ENCODE measurements at regions not wholly inside any gene's neighbourhood (a gene's known extent, or its start where the extent isn't known, plus 50 kb on each side); places are given as distances from the start of the nearest gene placed in this dataset.

- DNase-seq, result no peak
Measured at GRCh38 chr20:50394569-50394968, 115.6 kb upstream of the PTPN1 start.

DNA sequence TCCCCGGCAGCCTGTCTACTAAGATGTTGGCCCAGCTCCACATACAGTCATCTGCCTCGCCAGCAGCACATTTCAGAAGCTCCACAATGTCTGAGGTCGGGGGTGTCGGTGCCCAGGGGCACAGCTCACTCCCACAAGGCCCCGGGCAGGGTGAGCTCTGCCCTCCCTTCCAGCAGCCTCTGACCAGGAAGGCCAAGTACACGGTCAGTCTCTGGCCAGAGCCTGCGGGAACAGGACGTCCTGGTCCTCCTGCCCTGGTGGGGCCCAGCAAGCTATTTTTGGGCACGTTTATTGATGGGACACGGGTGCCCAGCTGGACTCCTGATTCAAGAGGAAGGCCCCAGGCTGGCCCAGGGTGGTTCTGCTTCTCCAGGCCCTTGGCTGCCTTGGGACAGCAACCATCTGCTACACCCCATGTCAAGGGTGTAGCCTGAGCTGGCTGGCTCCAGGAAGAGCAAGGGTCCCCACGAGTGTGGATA lies 114.9 kb upstream of the PTPN1 start:
- no peak for DNase-seq

- DNase-seq, result no peak
Measured at GRCh38 chr20:50395914-50396488, 114.2 kb upstream of the PTPN1 start.

- no peak for DNase-seq
Measured at GRCh38 chr20:50396623-50397022, 113.6 kb upstream of the PTPN1 start.

DNA sequence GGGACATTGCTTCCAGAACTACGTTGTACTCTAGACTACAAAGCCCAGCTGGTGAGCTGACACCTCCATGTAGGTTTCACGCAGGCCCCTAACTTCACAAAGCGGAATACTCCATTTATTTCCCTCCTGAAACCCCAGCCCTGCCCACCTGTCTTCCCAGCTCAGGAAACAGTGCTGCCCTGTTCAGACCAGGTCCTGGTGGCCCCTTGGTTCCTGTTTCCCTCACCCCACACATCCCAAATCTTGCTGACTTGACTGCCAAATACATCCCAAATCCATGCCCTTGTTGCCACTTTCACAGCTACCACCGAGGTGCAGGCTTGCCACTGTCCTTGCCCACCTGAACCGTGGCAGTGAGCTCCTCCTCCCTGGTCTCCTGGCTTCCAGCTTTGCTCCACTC lies 113.1 kb upstream of the PTPN1 start:
- no peak for DNase-seq

DNA sequence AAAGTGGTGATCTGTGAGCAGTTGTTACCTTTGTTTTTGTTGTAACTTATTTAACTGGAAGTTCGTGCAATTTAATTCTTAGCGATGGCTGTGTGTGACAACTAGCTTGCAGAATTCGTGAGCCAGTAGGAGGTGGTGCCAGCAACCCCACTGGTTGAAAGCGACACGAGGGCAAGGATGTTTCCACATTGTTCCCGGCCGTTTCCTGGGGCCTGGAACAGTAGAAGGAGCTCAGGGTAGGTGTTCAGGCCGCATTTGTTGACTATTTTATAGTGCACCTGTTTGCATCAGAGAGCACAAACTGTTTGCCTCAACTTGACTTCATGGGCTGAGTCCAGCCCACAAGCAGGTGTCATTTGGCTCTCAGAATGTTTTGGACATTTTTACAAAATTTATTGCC lies 112.1 kb upstream of the PTPN1 start:
- DNase-seq, result no peak

DNA sequence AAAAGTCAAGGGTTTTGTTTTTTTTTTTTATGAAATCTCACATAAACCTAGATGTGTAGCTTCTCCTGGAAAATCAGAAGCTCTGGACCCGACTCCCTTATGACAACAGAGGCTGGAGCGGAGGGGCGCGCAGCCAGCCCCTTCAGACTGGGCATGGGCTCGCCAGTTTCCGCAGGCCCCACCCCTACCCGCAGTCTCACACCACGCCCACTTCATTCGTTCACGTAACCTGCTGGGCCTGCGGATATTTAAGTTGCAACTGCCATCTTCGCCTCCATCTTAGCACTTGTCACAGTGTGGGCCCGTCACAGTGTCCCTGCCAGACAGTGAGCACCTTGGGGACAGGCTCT lies 111.7 kb upstream of the PTPN1 start:
- DNase-seq, result no peak

GRCh38 chr20:50398821-50399554 lies 111.2 kb upstream of the PTPN1 start:
- DNase-seq, result no peak

GRCh38 chr20:50399555-50399916 lies 110.6 kb upstream of the PTPN1 start:
- DNase-seq, result no peak

GRCh38 chr20:50399917-50400704 lies 110.1 kb upstream of the PTPN1 start:
- DNase-seq, result no peak

DNA sequence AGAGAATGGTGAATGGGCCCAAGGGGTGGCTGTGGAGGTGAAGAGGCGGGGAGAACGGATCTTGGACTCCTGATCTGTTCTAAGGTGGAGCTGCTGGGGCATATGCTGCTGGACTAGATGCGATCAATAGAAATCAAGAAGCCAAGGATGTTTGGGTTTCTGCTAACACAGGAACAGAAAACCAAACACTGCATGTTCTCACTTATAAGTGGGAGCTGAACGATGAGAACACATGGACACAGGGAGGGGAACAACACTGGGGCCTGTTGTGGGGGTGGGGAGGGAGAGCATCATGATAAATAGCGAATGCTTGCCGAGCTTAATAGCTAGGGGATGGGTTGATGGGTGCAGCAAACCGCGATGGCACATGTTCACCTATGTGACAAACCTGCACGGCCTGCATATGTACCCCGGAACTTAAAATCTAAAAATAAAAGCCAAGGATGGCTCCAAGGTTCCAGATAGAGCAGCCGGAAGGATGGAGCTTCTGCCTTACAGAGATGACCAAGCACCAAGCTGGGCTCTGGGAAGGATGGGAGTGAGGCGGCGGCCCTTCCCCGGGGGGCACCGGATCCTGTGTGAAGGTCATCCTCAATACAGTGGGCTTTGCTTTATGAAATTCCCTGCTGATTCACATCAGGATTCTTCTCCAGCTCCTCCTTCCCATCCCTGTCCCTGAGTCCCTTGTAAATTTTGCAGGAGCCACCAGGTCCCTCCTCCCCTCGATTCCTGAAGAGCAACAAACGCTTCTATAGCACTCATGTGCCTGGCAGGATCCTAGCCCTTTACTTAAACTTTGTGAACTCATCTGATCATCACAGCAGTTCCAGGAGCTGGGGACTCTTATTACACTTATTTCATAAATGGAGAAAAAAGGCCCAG lies 109.2 kb upstream of the PTPN1 start:
- no peak for DNase-seq

- no peak for DNase-seq
Measured at GRCh38 chr20:50401587-50402418, 108.4 kb upstream of the PTPN1 start.

DNA sequence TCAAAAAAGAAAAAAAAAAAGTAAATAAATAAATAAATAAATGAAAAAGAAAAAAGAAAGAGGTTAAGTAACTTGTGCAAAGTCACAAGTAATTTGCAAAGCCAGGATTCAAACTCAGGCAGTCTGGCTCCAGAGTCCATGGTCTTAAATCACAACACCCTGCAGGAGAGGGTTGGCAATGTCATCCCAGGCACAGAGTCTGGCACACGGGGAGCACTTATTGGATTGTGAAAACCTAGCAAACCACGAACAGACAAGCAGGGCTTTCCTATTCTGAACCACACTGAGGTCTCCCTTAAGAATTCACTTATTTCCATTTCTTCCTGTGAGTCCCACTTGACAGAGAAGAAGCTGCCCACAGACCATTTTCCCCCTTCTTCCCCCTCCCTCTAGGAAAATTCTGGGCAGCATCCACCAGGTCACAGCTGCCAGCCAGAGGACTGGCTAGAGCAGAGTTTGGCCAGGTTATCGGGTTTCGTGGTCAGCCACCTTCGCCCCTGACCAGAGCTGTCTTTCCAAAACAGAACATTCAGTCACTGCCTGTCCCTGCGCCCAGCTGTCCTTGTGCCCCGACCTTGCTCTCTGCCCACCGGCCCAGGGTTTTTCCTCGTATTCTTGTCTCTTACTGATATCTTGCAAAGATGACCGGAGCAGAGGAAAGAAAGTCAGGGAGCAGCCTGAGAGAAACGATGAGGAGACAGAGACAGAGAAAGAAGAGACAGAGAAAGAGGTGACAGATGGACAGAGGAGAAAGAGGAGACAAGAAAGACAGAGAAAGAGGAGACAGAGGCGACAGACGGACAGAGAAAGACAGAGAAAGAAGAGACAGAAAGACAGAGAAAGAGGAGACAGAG lies 106.4 kb upstream of the PTPN1 start:
- no peak for DNase-seq

DNA sequence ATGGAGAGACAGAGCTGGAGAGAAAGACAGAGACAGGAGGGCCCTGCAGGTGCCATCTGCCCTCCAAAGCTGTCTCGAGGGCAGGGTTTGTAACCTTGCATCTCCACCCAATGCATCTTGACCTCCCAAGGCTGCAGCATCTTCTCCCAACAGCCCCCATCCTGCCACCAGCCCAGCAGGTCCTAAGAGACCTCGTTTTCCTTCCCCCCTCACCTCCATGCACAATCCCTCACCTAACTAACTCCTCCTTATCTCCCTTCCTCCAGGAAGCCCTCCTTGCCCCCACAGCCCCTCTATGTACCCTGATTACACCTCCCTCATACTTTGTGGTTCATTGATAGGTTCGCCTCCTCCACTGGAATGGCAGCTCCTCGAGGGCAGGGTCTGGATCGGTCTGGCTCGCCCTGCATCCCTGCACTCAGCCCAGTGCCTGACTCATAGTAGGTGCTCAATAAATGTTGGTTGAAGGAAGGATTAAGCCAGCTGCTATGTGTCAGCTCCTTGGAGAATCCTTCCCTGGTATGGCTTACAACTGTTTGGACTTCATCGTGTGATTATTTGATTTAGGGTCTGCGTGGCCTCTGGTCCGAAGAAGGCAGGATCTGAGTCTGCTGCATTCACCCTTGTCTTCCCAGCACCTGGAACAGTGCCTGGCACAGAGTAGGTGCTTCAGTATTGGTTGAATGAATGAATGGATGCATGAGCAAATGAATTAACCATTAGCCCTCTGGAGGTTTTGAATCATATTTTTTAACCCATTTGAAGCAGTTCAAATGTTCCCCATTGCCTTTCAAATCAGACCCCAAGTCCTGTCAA lies 105.6 kb upstream of the PTPN1 start:
- DNase-seq, result no peak

DNA sequence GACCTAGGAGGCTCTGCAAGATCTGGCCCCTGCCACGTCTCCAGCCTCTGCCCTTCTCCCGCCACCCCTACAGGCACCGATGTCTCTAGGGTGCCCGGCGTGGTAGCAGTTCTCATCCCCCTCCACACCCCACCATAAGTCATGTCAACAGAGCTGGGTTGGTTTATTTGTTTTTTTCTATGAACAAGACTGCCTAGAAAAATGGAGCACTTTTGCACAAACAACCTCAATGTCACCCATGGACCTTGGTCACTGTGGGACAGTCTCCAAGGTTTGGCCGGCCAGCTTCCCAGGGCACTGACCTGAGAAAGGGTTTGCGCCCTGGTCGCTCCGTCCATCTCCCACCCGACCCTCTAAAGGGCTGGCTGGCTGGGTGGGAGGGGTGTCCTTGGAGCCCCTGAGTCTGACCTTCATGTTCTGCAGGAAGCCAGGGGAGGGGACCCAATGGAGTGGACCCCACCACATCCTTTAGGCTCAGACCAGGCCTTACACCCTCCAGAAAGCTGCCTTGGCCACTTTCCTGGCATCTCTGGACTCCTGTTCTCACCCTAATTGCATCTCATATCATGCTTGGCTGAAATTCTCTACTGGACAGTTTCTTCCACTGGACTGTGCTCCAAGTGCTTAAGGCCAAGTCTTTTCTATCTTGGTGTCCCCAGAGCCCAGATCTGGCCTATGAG lies 104.8 kb upstream of the PTPN1 start:
- no peak for DNase-seq

GRCh38 chr20:50405915-50406609 lies 104.1 kb upstream of the PTPN1 start:
- no peak for DNase-seq

DNA sequence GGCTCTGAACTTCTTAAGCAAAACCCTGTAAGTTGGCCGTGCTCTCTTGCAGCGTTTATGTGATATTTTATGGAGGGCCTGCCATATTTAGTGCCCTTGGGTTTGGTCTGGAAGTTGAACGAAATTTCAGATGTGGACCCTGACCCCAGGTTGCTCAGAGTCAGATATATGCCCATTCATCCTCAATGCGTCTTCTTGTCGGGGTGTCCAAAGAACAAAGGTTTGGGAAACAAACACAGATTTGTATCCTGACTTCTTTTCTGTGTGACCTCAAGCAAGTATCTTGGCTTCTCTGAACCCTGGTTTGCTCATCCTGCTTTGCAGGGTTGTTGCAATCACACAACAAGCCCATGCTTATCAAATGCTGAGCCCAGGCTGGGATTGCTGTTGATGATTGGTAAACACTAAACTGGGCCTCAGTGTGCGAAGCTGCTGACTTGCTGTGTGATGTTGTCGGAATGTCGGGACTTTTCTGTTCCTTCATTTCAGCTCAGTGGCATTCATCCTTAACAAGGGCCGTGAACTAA lies 103.5 kb upstream of the PTPN1 start:
- no peak for DNase-seq

DNA sequence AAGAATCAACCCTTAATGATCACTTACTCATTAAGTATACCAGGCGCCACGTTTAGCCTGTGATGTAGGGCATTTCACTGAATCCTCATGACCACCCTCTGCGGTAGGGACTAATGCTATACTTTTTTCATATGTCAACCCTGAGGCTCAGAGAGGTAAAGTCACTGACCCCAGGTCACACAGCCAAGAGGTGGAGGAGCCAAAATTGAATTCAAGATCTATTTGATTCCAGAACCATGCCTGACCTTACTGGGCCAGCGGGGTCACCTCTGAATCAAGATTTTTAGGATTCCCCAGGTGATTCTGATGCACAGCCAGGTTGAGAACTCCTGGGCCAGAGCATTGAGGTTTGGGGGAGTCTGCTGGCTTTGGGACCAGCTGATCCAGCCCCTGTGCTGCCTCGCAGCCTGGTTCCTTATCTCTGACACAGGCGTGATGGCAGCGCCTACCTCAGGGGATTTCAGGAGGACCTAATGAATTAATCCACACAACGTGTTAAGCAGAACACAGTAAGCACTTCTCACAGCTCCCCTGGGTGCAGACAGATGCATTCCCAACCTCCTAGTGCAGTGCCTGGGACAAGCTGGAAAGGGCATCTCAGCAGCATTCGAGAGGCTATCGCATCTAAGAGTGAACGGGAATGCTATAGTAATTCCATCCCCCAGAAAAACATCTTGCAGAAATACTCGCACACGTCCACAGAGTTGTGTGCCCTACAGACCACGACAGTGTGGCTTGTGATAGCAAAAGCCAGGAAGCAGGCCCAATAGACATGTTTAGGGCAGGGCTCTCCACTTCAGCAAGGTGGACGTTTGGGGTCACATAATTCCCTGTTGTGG lies 101.4 kb upstream of the PTPN1 start:
- no peak for DNase-seq
